ENCODE measurements at regions not wholly inside any gene's neighbourhood (a gene's known extent, or its start where the extent isn't known, plus 50 kb on each side); places are given as distances from the start of the nearest gene placed in this dataset.

DNA sequence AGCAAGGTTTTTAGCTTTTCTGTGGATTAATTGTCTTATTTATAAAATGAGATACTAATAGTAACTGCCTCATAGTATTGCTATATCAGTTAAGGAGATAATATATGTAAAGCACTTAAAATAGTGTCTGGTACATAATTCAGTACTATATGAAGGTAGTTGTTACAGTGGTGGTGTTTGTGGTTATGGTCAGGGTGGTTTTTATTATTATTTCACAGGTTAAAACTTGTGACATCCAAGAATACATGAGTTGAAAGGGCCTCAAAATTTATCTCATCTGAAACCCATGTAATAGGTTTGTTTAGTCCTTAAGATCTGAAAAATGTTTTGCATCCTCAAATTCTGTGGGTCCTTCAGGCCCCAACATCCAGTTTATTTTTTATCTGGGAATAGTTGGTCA is 369.5 kb upstream of the LRATD1 start:
- no peak for DNase-seq (ENCODE audit: low spot score)

DNA sequence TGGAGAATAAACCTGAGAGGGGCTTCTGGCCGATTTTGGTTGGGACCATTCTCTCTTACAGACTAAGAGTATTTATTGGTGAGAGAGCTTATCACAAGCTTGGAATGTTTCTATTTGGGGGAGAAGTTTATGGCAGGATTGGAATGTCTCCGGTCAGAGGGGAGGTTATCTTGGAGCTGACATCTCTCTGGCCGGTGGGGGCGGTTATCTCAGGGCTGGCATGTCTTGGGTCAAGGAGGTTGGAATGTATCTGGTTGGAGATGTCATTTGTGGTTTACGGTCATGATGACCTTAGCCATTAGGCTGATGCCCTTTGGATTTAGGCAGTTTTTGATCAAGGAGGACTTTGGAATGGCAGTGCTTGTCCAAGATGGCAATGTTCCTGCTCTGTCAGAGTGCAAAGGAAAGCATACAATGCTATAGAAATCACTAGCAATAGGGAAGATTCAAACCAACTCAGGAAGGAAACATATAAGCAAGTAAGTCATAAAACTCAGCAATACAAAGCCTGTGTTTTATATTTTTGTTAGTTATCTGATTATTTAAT is 362.4 kb upstream of the LRATD1 start:
- DNase-seq (ENCODE audit: low spot score) = no peak

DNA sequence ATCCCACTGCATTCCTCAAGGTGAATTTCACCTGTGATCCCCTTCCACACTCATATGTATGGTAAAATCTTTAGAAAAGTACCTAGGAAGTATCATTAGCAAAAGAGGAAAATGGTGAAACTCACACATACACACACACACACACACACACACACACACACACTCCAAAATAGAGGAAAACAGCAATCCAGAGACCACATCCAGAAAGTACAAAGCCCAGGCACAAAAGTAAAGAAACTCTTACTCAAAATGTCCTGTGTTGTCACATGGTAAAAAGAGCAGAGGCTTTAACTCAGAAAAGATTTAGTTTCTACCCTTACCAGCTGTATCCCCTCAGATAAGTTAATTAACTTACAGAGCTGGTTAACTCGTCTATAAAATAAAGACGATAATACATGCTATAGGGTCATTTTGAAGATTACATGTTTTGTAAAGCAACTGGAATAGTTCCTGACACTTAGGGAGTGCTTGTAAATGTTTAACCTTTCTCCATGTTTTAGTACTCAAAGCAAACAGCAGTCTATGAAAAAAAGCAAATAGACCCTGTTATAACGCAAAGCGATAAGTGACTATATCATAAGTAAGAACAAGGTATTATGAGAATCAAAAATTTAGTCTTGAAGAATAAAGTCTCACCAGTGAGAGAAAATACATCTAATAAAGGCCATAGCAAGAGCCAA is 360.0 kb upstream of the LRATD1 start:
- no peak for DNase-seq (ENCODE audit: low spot score)

DNA sequence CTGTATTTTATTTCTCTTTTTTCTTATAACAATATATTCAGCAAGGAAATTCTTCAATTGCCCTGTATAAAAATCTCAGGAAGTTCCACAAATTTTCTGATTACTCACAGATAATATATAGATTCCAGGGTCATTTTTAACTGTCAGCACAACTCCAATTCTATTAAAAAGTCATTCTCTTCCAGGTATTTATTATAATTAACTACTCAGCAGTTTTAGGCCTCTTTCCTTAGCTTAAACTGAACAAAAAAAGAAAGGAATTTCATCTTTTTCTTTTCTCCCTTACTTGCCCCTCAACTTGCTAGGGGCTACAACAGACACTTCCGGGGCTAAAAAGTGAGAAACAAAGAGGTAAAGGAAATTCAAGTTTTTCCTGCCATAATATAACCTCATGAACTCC is 358.9 kb upstream of the LRATD1 start:
- no peak for DNase-seq (ENCODE audit: low spot score)

DNA sequence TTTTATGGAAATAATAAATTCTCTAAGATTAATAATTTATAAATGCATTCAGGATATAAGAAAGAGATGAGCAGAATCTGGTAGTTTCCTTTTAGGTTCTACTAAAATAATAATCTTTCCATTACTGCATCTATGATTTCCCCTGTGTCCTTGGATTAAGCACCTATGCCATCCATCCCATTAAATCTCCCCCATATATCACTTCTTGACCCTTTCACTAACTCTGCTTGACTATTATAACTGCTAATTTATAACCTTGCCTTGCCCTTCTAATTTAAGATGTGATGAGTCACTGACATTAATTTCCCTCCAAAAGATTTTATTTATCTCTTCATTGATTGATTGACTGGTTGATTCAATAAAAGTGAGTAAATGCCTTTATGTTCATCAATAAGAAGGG is 348.3 kb upstream of the LRATD1 start:
- DNase-seq (ENCODE audit: low spot score) = no peak

DNA sequence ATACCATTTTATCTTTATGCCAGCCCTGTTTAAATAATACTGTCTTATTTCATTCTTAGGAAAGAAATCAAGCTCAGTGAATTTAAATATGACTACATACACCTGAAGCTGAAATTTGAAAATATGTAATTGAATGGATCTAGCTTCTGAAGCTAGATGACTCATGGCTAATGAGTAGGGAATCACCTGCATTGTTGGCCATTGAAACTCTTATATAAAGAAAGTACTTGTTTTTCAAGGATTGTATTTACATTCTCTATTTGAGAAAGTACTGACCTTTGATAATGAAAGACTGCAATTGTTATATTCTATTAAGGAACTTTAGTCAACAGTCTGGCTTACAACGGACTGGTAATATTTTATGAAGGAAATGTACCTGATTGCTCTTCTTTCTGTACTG is 346.7 kb upstream of the LRATD1 start:
- no peak for DNase-seq (ENCODE audit: low spot score)

DNA sequence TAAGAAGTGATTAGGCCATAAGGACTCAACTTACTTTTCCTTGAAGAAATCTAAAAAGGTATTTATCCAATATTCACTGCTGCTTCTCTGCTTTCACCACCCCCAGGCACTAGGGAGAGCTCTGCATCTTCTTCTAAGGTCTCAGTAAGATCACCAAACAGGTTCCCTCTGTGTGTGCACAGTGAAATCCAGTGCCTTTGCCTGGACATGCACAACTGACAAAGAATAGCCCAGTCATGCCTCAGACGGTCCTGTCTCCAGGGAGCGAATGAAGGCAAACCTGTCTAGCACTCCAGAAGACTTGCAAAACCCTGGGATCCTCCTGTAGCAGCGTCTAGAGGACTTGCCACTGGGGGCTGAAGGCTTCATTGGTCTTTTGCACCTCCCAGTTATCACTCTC is 344.5 kb upstream of the LRATD1 start:
- no peak for DNase-seq (ENCODE audit: low spot score)

DNA sequence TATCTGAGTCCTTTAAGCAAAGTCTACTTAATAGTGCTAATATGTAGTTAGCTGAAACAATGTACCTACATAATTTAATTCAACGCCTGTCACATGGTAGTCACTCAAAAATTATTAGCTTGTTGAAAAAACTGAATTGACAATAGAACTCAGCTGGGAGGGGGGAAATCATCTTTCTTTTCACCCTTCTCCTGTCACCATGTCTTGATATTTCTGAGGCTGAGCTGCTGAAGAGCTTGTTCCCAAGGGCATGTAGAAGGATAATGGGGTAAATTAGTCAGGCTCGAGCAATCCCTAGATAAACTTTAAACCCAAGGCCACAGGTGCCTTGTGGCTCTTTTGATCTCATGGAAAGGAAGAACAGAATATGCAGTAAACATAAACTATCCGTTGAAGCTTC is 339.6 kb upstream of the LRATD1 start:
- DNase-seq (ENCODE audit: low spot score) = no peak

DNA sequence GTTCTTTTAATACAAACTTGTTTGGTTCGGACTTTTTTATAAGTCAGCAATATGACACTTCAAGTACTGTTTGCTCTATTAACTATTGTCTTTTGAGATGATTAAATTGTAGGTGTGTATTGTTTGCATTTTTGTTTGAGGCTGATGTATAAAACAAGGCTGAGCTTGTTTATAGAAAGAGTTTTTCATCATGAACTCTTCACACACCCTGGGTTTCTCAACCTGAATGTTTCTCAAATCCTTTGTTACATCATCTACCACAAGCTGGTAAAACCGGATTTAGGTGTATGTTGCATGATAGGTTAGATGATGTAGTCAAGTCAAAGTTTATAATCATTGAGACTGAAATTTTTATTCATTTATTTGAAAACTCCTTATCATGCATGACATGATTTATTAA is 335.2 kb upstream of the LRATD1 start:
- DNase-seq (ENCODE audit: low spot score) = no peak

DNA sequence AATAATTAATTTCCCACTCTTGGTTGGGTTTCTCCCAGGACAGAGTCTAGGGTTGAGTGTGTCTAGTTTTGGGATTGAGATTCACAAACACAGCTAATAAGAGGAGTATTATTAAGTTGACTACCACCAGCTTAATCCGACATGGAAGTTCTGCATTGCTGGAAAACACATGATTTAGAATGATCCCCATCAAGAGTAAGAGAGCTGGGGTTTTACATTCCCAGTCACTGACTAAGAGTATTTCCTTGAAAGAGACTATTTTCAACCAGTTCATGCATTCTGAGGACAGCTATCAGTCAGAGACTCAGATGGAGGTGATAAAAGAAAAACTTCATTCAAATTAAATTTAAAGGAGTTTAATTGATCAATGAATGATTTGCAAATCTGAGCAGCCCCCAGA is 334.6 kb upstream of the LRATD1 start:
- no peak for DNase-seq (ENCODE audit: low spot score)

DNA sequence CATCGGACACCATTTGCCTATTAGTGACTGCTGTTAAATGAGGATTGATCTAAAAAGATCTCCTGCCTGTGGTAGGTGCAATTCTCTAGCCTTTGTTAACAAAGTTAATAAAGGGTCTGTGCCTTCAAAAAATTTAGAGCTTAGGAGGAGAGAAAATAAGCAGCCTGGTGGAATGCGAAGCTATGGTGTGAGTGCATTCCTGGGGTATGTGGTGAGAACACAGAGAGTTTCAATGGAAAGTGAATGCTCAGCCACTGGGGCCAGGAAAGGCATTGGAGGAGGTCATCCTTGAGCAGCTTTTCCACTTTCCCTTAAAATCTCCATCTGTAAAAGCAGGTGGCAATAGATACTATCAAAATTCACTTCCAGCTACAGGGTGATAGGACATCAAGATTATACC is 331.2 kb upstream of the LRATD1 start:
- no peak for DNase-seq (ENCODE audit: low spot score)

DNA sequence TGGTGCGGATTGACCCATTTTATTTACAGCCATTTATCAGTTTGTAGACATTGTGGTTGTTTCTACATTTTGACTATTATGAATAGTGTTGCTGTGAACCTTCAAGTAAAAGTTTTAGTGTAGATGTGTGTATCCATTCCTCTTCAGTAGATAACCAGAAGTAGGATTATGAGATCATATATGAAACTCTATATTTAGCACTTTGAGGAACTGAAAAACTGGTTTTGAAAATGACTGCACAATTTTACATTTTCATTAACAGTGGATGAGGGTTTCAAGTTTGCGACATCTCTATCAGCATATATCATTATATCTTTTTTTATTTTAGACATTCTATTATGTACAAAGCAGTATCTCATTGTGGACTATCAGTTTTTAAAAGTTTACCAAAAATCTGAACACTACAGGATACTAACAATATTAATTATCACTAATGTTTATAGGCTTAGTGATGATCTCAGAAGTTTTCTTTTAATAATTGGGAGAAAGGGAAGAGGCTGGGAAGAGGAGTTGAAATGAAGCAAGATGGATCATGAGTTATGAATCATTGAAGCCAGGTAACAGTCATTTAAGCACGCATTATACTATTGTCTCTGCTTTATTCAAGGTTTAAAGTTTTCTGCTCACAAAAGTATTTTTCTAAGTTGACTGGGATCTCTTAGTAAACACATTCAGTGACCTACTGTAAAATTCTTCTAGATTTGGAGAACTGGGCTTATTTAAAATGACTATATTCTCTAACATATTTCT is 329.0 kb upstream of the LRATD1 start:
- no peak for DNase-seq (ENCODE audit: low spot score)

DNA sequence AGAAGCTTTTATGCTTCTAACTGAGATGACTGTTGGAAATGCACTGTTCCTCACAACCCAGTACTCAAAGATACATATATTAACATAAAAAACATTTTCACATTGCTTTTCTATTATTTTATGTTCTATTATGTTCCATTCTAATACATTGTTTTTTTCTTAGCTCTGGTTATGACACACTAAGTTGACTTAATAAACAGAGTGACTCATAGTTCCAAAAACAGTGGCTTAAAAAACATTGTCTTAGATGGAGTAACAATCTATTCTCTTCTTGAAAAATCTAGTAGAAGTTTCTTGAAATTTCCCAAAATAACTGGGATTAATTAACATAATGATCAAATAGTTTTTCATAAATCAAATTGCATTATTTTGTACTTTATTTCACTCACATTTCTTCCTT is 328.2 kb upstream of the LRATD1 start:
- no peak for DNase-seq (ENCODE audit: low spot score)

DNA sequence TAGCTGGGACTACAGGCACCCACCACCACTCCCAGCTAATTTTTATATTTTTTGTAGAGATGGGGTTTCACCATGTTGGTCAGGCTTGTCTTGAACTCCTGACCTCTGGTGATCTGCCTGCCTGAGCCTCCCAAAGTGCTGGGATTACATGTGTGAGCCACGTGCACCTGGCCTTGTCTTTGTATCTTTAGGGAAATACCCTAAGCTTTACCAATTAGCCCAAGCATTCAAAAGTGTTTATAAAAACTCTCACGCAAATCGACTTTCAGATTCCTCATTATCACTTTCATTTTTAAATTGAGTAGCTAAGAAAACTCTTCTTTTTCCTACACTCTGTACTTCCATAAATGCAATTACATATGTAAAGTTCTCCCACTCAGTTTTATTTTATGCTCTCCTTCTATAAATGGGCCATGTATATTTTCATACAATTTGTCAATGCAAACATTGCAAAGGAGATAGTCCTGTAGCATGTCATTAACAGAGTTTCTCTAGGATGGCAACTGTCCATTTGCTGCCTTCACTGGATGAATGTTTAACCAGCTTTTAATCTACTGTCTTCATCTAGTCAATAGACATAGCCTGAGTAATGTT is 326.2 kb upstream of the LRATD1 start:
- no peak for DNase-seq (ENCODE audit: low spot score)

DNA sequence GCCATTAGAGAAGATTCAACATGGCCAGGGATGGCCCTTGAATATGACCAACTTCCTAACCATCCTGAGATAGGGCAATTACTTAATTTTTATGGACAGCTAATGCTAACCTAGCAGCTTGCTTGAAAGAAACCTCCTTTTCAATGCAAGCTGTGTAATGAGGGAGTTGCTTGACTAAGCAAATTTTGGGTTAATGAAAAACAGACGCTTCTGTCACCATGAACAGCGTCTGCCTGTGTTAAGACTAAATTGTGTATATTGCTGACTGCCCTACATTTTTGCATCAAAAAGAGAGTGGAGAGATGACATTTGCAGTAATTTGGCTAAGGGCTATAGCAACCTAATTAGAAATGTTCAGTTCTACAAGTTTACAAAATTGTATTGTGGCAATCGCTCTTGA is 319.2 kb upstream of the LRATD1 start:
- DNase-seq (ENCODE audit: low spot score) = no peak

DNA sequence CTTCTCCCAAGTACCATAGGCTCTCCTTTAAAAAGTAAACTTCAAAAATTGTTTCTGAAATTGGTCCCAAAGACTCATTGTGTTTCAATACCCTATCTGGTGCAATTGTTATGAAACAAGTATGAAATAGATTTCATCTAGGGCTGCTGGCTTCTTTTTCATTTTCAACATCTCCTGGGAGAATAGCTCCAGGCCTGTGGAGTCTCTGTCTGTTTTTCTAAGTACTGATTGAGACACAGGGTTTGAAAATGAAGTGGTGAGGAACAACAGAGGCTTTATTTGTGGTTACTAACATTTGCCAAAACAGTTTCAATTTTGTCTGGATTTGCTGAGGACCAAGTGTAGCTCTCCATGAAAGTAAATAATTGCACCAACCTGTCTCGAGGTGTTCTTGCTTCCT is 315.9 kb upstream of the LRATD1 start:
- DNase-seq (ENCODE audit: low spot score) = no peak

DNA sequence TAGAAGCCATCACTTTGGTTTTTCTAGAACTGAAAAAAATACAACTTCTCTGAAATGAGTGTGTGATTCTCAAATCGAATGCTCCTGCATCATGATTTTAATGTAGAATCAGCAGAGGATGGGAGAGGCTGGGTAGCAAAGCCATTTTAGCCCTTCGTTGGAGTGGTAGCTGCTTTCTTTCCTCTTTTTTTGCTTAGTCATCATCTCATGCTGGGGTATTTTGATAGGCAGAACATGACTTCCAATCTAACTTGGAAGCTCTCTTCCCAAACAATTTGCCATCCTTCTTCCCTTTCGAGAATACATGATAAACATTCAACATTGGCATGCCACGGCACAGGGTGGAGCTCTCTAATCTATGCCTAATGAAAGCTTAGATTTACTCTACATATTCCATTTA is 311.2 kb upstream of the LRATD1 start:
- no peak for DNase-seq (ENCODE audit: low spot score)

DNA sequence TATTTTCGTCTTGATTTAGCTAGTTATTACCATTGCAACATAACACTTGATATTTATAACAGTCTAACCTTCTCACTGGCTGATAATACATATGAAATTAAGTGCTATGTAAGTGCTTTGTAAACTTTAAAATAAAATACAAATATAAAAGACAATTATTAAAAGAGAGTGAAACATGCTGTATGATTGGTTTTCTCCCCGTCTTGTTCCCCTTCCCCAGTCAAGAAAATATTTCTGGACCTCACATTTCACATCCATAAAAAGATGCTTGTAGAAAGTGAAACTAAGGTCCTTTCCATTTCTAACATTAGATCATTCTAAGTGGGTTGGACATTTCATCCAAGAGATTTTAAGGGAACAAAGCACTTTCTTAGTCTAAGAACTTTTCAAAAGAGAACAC is 310.2 kb upstream of the LRATD1 start:
- DNase-seq (ENCODE audit: low spot score) = no peak

DNA sequence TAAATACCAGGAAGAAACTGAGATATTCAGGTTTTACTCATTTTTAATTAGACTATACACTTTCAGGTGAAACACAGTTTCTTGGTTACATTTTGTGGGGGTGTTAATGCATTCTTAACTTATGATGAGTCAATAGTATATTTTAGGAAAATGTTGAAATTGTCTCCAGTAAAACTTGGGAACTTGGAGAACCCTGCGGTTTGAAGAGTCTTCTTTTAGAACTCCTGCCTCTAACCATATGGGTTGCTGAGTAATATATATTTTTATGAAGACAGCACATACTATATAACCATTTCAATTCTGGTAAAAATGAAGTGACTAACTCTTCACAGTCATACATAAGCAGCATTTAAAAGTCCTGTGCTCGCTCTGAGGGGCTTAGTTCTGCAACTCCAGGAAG is 308.2 kb upstream of the LRATD1 start:
- no peak for DNase-seq (ENCODE audit: low spot score)

DNA sequence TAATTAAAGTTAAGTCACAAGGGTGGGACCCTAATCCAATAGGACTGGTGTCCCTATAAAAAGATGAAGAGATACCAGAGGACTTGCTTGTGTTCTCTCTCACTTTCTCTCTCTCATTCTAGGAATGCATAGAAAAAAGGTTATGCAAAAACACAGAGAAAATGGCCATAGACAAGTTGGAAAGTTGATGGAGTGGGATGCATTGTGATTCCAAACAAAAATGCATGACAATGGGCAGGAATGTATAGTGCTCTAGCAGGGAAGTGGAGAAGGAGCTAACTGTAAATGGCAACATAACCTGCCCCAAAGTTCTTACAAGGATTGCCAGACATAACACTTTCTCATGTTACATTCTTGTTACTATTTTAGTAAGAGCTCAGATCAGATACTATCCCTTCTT is 301.6 kb upstream of the LRATD1 start:
- no peak for DNase-seq (ENCODE audit: low spot score)

DNA sequence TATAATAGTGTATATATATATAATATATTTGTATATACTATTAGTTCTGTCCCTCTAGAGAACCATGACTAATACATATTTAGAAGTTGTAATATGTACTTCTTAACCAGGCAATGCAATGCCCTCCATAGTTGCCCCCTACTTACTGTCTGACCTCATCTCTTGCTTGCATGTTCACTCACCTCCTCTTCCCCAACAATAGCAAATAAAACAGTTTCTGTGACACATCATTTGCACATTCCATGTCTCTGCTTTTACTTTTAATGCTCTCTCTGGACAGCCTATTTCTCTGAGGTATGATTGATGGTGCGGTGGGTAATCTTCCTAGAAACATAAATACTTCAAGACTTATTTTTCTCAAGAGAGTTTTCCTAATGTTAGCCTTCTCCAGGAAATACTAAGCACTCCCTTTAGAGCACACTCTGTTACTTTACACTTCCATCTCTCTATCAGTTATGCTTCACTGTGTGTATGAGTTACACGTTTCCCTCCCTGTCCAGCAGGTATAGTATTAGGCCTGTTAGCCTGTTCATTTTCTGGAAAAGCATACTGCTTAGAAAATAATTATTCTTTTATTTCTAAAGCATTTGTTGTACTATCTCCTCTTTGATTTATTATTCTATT is 295.6 kb upstream of the LRATD1 start:
- no peak for DNase-seq (ENCODE audit: low spot score)

DNA sequence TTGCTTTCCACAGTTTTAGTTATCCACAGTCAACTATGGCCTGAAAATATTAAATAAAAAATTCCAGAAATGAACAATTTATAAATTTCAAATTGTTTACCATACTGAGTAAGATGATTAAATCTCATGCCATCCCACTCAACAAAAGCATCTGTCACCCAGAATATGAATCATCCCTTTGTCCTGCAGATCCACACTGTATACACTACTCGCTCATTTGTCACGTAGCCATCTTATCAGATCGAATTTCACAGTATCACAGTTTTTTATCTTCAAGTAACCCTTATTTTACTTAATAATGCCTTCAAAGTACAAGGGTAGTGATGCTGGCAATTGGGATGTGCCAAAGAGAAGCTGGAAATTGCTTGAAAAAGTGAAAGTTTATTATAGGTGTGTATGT is 291.8 kb upstream of the LRATD1 start:
- DNase-seq (ENCODE audit: low spot score) = no peak

DNA sequence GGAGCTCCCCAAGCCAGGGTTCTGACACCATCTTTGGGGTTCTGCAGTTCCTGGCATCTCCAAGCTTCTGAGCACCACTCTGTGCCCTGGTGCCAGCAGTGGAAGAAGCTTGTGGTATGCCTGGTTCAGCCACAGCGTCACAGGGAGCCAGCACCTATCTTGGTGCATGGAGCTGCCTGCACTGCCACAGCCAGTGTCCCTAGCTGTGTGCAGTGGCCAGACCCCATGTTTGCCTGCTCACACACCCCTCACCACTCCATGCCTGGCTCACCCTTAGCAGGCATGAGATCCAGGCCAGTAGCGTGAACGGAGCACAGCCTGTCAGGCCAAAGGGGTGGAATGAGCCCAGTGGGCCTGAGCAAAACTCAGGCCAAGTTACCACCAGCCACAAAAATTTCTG is 290.2 kb upstream of the LRATD1 start:
- no peak for DNase-seq (ENCODE audit: low spot score)

All from GM03348 (cell line).